HG03520 (cell line): ENCODE measurements at regions not wholly inside any gene's neighbourhood (a gene's known extent, or its start where the extent isn't known, plus 50 kb on each side); places are given as distances from the start of the nearest gene placed in this dataset.

Experiments
- ATAC-seq: cut with Tn5 transposase; IDR thresholded peaks from one replicate; pipeline ENCODE4 v1.9.1; 2021; ENCODE audit warnings: mild to moderate bottlenecking, moderate library complexity; ENCODE audit not compliant: unreplicated experiment

DNA sequence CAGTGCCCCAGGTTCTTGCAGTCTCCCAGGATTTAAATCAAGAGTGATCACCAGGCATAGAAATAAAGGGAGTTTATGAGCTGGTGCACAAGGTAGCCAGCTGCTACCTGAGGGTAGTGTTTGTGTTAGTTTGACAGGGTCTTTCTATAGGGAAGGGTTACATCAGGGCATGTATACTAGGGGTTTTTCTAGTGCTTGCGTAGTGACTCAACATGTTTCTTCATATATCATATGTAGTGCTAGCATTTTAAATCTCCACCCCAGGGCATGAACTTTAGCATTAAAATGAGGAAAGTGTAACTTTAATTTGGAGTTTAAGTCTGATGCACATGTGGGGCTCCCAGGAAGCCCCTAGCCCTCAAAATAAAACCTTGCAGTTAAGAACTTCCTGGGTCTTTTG lies 86.5 kb upstream of the TNR start:
- no peak for ATAC-seq

DNA sequence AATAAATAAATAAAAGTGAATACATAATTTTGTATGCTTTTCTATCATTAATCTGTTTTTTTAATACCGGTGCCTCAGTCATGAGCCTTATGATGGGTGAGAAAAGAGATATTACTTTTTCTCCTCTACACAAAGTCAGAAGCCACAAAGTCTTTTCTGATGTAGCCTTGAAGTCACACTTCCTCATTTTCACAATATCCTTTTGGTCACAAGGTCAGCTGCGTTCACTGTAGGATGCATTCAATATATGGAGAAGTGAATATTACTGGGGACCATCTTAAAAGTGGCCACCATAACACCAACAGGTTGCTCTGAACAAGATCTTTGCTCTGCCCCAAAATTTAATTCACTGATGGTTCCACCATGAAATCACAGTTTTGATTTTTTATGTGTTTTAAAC lies 83.3 kb upstream of the TNR start:
- ATAC-seq, result no peak

DNA sequence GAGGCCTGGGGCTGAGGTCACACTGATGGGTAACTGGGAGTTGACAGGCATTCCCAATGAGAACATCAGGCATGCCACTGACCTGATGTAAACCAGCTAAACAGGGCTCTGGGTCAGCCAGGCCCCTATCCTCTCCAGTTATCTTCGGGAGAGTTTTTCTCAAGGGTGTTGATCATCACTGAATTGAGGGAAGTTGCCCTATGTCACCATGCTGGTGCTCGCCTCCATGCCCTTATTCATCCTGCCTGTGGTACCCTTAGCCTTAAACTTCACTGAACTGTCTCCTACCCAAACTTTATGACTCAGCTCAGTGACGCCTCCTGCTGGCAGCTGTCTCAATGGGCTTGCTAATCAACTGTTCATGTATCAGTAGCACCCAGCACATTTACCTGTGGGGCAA lies 80.7 kb upstream of the TNR start:
- ATAC-seq, result no peak

DNA sequence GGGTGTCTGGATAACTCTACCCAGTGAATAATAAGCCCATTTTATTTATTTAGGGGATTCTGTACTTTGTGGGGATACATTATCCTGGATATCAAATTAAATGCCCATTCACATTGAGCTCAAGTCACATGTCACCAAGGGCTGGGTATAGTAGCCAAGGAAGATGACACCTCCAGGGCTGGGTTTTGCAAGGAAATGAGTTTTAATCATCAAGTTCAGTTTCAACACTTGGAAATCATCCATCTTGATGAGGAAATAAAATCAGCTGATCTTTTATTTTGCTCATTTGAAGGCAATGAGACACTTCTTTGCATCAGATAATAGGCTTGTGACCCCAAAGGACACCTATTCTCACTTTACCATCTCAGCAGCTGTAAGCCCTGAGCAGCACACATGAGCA lies 80.0 kb upstream of the TNR start:
- no peak for ATAC-seq

DNA sequence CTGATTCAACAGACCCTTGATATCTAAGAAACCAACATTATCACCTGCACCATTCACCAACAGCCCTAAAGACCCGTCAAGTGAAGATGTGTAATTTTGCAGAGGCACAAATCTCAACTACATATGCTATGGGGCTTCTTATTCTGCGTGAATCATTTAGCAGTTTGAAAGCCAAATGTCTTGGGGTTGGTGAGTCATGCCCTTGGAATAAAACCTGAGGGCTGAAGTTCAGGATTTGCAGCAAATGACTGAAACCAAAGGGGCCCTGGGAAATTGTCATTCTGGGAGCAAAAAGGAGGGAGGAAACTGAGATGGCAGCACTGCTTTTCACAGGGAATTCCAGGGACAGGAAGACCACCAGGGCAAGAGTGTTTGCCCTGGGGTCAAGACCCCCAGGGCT lies 79.2 kb upstream of the TNR start:
- ATAC-seq, result no peak

DNA sequence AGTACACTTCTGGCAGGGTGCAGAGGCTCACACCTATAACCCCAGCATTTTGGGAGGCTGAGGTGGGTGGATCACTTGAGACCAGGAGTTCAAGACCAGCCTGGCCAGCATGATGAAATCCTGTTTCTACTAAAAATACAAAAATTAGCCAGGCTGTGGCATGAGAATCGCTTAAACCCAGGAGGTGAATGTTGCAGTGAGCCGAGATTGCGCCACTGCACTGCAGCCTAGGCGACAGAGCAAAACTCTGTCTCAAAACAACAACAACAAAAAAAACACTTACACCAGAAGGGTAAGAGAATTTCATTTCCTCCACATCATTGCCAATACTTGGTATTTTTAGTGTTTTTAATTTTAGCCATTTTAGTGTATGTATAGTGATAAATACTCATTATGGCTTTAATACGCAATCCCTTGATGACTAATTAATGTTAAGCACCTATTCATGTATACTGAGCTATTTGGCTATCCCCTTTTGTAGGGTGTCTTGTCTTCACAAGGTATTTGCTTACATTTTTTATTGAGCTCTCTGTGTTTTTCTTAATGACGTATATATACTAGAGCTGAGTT lies 77.1 kb upstream of the TNR start:
- no peak for ATAC-seq

DNA sequence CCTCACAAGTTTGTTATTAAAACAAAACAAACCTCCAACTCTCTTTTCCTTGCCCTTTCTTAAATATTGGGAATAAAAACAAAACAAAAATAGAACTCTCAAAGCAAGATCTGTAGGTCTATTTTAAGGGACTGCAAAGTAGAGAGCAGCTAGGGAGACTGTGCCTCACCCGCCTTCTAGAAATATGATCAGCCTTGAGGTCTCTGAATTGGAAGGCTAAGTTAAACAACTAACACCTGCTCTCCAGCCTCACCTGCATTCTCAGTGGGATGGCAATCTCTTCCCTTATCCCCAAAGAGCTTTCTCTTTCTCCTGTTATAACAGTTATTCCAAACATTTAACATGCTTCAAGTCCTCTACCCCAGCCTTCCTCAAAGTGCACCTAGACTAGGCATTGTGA lies 75.5 kb upstream of the TNR start:
- no peak for ATAC-seq

DNA sequence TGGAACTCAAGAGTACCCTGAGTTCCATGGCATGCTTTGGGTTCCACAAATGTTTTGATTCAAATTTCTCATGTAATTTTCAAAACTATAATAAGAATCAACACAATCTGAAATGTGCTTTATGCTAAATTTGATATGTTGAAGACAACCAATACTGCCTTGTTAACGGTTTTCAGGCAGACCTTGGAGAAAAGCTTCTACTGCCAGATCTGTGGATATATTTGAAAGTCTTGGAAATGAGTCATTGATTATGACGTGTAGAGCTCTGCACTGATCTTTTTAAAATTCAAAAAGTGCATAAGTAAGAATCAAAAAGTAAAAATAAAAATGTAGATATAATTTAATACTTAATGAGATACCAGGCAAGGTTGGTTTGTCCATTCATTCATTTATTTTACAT lies 74.0 kb upstream of the TNR start:
- no peak for ATAC-seq

DNA sequence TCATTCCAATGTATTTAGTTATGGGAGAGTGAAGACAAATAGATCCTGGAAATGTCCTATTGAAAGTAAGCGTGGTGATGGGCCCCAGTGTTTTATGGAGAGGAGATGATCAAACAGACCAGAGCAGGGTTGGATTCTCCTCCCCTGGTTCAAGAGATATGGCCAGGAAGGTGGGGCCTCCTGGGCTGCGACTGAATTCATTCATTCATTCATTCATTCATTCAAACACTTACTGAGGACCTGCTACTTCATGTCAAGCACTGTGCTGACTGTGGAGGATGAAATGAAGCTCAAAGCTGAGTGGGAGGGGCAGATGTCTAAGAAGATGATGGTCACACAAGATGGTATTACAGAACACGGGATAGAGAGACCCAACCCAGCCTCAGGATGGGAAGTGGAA lies 71.5 kb upstream of the TNR start:
- ATAC-seq, result no peak

DNA sequence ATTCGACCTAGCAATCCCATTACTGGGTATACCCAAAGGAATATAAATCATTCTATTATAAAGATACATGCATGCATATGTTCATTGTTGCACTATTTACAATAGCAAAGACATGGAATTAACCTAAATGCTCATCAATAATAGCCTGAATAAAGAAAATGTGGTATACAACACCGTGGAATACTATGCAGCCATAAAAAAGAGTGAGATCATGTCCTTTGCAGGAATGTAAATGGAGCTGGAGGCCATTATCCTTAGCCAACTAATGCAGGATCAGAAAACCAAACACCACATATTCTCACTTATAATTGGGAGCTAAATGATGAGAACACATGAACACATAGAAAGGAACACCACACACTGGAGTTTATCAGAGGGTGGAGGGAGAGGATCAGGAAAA lies 69.5 kb upstream of the TNR start:
- no peak for ATAC-seq

DNA sequence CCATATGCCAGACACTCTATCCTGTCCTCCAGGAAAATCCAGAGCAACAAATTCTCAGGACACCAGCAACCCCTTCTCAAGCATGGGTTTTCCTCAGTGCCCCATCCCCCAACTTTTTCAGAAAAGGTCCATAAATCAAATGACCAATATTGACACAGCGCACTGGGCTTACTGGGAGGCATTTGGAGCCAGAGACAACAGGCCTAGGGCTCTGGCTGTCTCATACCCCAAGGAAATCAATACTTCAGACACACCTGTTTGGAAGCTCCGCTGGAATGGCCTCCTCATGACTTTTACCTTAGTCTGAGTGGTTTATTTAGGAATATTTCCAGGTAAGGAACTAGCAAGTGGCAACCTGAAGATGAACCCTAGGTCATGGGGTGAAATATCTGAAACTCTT lies 66.9 kb upstream of the TNR start:
- ATAC-seq, result no peak

DNA sequence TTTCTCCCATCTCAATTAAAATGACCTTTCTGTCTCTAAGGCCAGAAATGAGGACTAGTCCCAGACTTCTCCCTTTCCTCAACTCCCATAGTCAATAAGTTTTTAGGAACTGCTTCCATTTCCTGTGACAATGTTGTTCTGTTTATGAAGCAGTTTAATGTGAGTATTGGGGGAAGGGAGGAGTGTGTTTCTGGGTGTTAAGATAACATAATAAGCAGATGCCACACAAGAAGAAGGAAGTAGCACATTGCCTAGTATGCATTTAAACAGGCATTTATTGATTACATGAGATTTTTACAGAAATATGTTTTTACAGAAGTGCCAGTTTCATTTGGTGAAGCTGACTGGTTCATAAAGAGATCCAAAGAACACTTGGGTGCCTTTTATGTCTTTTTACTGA lies 65.6 kb upstream of the TNR start:
- no peak for ATAC-seq

DNA sequence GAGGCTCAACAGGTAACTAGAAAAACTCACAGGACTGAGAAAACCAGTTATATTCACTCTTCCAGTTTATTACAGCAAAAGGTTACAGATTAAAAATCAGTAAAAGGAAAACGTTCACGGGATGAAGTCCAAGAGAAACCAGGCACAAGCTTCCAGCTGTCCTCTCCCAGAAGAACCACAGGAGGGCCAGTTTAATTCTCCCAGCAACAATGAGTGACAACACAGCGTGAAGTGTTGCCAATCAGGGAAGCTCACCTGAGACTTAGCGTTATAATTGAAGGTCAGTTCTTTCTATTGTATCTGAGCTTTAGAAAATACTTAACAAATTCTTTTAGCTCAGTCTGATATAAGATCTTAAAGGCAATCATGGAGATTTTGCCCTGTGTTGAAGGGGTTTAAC lies 65.2 kb upstream of the TNR start:
- no peak for ATAC-seq

DNA sequence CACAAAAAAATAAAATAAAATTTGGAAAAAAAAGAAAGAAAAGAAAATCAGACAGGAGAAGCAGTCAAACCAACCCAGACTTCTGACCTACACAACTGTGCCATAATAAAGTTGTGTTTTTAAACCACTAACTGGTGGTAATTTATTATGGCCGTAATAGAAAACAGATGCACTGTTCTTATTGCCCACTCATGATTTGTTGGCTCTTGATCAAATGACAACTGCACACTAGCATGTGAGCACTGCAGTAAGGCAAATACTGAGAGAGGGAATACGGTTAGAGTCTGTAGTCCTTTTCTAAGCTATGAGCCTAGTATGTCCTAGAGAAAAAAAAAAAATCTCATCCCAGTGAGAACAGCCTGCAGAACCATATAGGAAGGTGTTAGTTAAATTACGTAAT lies 61.2 kb upstream of the TNR start:
- ATAC-seq, result no peak

DNA sequence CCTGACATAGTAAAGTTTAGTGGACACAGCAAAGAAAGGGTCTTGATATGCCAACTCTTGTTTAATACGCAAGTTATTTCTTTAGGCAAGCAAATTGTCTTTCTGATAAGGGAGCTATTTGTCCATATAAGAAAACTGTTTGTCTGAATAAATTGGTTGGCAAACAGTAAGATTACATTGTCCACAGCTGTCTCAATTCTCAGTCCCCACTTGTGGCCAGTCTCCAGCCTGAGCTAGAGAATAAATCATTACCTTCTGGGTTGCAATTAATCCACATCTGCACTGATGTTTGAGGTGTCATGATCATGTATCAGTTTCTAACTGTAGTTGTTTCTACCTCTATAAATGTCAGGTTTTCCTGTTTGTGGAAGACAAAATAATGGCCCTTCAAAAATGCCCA lies 60.0 kb upstream of the TNR start:
- ATAC-seq, result no peak

DNA sequence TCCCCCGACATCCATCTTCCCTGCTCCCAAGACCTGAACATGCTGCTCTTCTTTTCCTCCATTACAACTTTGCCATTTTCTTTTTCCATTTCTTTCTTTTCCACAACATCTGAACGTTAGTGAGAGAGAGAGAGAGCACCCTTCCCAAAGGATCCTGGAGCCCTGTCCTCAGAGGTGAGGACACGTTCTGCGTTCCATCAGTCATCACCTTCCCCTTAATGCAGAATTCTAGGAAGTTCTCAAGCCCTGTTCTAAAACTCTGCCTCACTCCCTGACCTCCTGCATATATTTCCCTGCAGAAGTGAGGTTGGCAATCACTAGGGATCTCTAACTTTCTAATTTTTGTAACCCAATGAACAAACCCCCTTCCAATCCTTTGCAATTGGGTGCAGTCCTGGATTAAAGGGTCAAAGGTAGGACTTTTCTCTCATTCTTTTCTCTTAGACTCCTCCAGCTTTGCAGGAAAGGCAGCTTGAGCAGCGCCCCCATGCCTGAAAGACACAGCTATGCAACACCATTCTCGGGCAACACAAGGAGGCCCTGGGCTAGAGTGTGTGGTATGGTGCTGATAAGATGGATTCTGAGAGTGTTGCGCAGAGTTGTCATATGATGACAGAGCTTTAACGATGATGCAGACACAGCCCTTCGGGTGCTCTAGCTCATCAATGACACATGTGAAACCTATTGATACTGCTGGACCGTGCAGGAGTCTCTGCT lies 59.2 kb upstream of the TNR start:
- ATAC-seq, result no peak

DNA sequence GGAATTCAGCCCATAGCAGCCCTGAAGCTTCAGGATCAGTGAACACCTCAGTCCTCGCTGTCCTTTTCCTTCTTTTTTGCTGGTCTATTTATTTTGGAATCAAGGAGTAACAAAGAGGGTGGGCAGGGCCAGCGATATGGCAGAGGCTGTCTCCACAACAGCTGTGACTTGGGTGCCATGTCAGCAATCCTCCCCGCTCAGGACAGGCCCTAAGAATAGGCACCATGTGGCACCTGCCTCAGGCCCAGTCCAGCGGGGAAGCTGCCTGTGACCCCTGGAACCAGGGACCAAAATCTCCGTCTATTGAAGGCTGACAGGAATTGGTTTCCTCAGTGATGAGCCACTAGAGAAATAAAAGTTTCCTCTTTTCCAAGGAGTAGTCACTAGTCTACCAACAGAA lies 58.6 kb upstream of the TNR start:
- no peak for ATAC-seq

DNA sequence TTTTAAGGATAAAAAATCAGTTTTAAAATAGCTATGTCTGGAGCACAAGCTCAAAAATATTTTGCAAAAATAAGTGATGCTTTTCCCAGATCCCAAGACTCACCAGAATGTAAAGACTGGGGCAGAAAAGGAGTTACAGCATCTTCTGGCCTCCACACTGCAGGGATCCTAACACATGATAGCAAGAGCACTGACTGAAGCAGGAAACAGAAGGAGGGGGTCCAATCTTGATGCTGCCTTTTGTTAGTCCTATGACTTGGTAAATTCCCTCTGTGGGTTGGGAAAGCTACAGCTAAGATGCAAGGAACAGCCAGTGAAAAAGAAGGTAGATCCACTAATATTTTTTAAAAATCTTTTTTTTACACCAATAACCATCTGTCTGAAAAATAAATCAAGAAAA lies 54.2 kb upstream of the TNR start:
- no peak for ATAC-seq

DNA sequence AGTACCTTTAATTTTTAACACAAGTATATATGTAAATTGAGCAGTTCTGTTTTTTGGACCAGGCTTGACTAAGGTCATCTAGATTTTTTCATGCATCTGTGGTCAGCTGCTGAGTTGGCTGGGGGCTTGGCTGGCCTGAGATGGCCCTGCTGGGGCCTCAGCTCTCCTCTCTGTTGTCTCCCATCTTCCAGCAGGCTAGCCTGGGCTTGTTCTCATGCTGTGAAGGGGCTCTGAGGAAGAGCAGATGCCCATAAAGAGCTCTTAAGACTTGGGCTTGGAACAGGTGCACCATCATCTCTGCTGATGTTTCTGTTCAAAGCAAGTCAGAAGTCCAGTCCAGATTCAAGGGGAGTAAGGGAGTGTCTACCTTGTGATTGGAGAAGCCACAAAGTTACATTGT lies 51.2 kb upstream of the TNR start:
- ATAC-seq, result no peak

DNA sequence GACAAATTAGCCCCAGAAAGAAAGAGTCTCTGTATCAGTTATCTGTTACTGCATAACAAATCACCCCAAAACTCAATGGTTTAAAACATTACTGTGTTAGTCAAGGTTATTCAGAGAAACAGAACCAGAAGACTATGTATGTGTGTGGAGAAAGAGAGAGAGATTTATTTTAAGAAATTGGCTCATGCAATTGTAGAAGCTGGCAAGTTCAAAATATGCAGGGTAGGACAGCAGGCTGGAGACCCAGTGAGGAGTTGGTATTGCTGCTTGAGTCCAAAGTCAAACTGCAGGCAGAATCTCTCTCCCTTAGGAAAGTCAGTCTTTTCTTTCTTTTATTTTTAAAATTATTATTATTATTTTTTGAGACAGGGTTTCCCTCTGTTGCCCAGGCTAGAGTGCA lies 50.2 kb upstream of the TNR start:
- no peak for ATAC-seq
